Lung (tissue), 11 donors: ENCODE measurements at regions not wholly inside any gene's neighbourhood (a gene's known extent, or its start where the extent isn't known, plus 50 kb on each side); places are given as distances from the start of the nearest gene placed in this dataset.

Source experiments
- ATAC-seq: fragments of 200-7000 bp; cut with Tn5 transposase; one replicate; pipeline ENCODE4 v1.9.1; 2020; ENCODE audit warnings: moderate number of reproducible peaks; ENCODE audit not compliant: insufficient read depth, low FRiP score
- DNase-seq, 3 donors: peaks; one replicate each; pipeline ENCODE4 v3.0.0-alpha.2; 2013 to 2017
- H3K27ac ChIP-seq, 2 donors: one replicate each; pipeline ENCODE4 v1.5.1; 2013; ENCODE audit warnings: mild to moderate bottlenecking in 2 of 2, moderate library complexity in 2 of 2, control low read depth in 1 of 2, inconsistent platforms in 1 of 2, low read depth in 1 of 2, low read length in 1 of 2
- H3K27me3 ChIP-seq, 3 donors: one replicate each; pipeline ENCODE4 v1.5.1; 2013; ENCODE audit warnings: low read length in 2 of 3; ENCODE audit not compliant: control insufficient read depth in 3 of 3, insufficient read depth in 3 of 3
- H3K36me3 ChIP-seq, 4 donors: one replicate each; pipeline ENCODE4 v1.5.1; 2013; ENCODE audit warnings: low read length in 4 of 4, mild to moderate bottlenecking in 1 of 4, moderate library complexity in 1 of 4; ENCODE audit not compliant: control insufficient read depth in 4 of 4, insufficient read depth in 4 of 4
- H3K4me1 ChIP-seq, 5 donors: one replicate each; pipeline ENCODE4 v1.5.1; 2013; ENCODE audit warnings: low read length in 5 of 5, mild to moderate bottlenecking in 2 of 5, moderate library complexity in 1 of 5; ENCODE audit not compliant: control insufficient read depth in 5 of 5, insufficient read depth in 5 of 5
- H3K4me3 ChIP-seq: one replicate; pipeline ENCODE4 v1.5.1; 2013; ENCODE audit warnings: mild to moderate bottlenecking, control low read depth, moderate library complexity
- H3K9ac ChIP-seq, 2 donors: one replicate each; pipeline ENCODE4 v1.5.1; 2013; ENCODE audit warnings: low read length in 2 of 2, control low read depth in 1 of 2; ENCODE audit not compliant: insufficient read depth in 1 of 2
- H3K9me3 ChIP-seq, 4 donors: one replicate each; pipeline ENCODE4 v1.5.1; 2013; ENCODE audit warnings: low read length in 3 of 4, mild to moderate bottlenecking in 1 of 4, moderate library complexity in 1 of 4; ENCODE audit not compliant: control insufficient read depth in 4 of 4, insufficient read depth in 3 of 4
- WGBS, 2 donors: extraction: QIAGEN DNeasy Blood & Tissue Kit; methylation state at CpG; one replicate each; pipeline ENCODE4 v1.1.7; 2013; 5-methylcytosine and 5-hydroxymethylcytosine counted together
- TF ChIP-seq, protein P1 (sequence below): IDR thresholded peaks from 2 replicates; pipeline ENCODE4 v1.5.1; 2012; ENCODE audit warnings: mild to moderate bottlenecking; ENCODE audit errors: control extremely low read depth, extremely low read depth
- donor health status: control.
- donor health status: control.
- donor health status: Bipolar disorder and iron deficiency.
- donor health status: healthy.
- donor health status: DM: yes; HTN: yes; CAD: no.

DNA sequence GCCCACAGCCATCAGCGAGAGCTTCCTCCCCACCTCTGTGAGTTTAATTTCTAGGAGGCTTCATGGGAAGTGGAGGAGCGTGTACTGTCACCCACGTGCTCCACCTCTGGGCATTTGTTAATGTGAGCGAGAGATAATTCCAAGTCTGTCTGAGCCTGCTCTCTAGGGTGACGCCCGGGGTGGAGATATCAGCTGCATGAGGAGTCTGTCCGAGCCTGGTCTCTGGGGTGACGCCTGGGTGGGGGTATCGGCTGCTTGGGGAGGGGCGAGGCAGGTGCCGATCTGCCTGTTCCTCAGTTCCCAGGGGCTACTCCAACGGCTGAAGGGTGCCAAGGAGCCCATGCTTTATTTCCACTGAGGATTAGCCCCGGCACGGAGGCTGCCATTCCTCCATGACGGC, 735.0 kb downstream of the BRD1 start:
- peaks cover 0 to 9% (median 0%) of the 10 kb centered on the region in 5 donors for H3K4me1 ChIP-seq
- DNase-seq, result no peak
- H3K9ac ChIP-seq, result no peak overlapping the region
- H3K27me3 ChIP-seq, result peaks cover 0 to 7% (median 0%) of the 10 kb centered on the region in 3 donors
- no peak overlapping the region for H3K4me3 ChIP-seq
- no peak for ATAC-seq
- H3K9me3 ChIP-seq, result peaks cover 0 to 3% (median 0%) of the 10 kb centered on the region in 4 donors
- WGBS, 2 donors, result 78 to 91% methylated on average over 15 of the region's 15 CpGs
- TF ChIP-seq, protein P1, sequence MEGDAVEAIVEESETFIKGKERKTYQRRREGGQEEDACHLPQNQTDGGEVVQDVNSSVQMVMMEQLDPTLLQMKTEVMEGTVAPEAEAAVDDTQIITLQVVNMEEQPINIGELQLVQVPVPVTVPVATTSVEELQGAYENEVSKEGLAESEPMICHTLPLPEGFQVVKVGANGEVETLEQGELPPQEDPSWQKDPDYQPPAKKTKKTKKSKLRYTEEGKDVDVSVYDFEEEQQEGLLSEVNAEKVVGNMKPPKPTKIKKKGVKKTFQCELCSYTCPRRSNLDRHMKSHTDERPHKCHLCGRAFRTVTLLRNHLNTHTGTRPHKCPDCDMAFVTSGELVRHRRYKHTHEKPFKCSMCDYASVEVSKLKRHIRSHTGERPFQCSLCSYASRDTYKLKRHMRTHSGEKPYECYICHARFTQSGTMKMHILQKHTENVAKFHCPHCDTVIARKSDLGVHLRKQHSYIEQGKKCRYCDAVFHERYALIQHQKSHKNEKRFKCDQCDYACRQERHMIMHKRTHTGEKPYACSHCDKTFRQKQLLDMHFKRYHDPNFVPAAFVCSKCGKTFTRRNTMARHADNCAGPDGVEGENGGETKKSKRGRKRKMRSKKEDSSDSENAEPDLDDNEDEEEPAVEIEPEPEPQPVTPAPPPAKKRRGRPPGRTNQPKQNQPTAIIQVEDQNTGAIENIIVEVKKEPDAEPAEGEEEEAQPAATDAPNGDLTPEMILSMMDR, result no peak
- no peaks in the 10 kb centered on the region for H3K36me3 ChIP-seq
- no peak overlapping the region for H3K27ac ChIP-seq

DNA sequence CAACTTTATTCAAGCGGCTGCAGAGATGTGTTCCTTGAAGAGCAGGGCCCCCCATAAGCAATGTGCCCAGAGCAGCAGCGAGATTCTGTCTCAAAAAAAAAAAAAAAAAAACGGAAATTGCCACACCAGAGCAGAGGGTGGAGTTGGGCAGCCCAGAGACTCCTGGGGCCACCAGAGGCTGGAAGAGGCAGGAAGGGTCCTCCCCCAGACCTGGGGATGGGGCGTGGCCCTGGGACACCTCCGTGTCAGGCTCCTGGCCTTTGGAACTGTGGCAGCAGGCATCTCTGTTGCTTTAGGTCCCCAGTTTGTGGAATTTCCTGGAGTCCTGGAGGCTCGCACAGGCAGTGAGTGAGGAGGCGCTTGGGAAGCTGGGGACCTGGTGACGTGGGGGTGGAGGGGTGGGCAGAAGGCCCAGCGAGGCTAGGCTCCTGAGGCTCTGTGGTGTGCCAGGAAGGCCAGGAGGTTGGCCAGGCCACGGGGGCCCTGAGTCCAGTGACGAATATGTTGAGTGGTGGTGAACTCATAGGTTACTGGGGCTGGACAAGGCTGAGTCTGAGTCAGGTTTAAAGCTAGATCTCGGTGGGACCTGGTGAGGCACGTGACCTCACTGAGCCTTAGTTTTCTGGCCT, 735.6 kb downstream of the BRD1 start:
- no peaks in the 10 kb centered on the region for H3K36me3 ChIP-seq
- peaks cover 0 to 15% (median 2%) of the 10 kb centered on the region in 5 donors for H3K4me1 ChIP-seq
- no peak overlapping the region for H3K27ac ChIP-seq
- ATAC-seq (no peak), DNase-seq (no peak)
- H3K4me3 ChIP-seq, result no peak overlapping the region
- H3K9ac ChIP-seq, result no peak overlapping the region
- no peaks in the 10 kb centered on the region for H3K9me3 ChIP-seq
- TF ChIP-seq, protein P1, result no peak
- 63 to 69% methylated on average over 12 to 13 of the region's 13 CpGs for WGBS, 2 donors
- peaks cover 0 to 7% (median 0%) of the 10 kb centered on the region in 3 donors for H3K27me3 ChIP-seq

DNA sequence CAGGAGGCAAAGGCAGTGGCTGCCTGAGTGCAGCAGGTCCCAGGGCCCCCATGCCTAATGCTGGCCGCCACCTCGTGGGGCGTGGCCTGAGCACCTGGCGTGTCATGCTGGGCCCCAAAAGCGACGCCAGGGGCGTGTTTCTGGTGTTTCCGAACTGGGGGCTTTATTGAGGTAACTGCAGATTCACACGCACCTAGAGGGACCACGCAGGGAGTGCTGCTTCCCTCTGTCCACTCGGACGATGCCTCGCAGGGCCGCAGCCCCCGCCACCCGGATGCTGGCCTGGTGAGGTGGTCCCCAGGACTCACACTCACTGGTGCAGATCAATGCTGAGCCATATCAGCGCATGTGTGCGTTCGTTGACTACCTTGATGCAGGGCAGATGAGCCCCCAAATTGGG, 736.2 kb downstream of the BRD1 start:
- TF ChIP-seq, protein P1, result no peak
- H3K27me3 ChIP-seq, result peaks cover 0 to 7% (median 0%) of the 10 kb centered on the region in 3 donors
- 89 to 91% methylated on average over 19 of the region's 19 CpGs for WGBS, 2 donors
- H3K27ac ChIP-seq, result no peak overlapping the region
- no peak overlapping the region for H3K9ac ChIP-seq
- no peak for ATAC-seq
- no peak for DNase-seq
- H3K4me3 ChIP-seq, result no peak overlapping the region
- no peaks in the 10 kb centered on the region for H3K36me3 ChIP-seq
- H3K9me3 ChIP-seq, result no peaks in the 10 kb centered on the region
- peaks cover 0 to 16% (median 3%) of the 10 kb centered on the region in 5 donors for H3K4me1 ChIP-seq

GRCh38 chr22:49090853-49091135, 736.9 kb downstream of the BRD1 start:
- no peak for ATAC-seq
- H3K36me3 ChIP-seq, result no peaks in the 10 kb centered on the region

More at GRCh38 chr22:49090853-49091135, 736.9 kb downstream of the BRD1 start:
- WGBS, 2 donors, result 77 to 82% methylated on average over 10 of the region's 10 CpGs
- no peak overlapping the region for H3K9ac ChIP-seq
- peaks cover 0 to 7% (median 0%) of the 10 kb centered on the region in 3 donors for H3K27me3 ChIP-seq
- H3K4me1 ChIP-seq, result peaks cover 0 to 16% (median 3%) of the 10 kb centered on the region in 5 donors
- DNase-seq, result no peak
- H3K4me3 ChIP-seq, result no peak overlapping the region
- H3K9me3 ChIP-seq, result no peaks in the 10 kb centered on the region
- TF ChIP-seq, protein P1, result no peak
- no peak overlapping the region for H3K27ac ChIP-seq
